HEK293 (cell line): ENCODE measurements at regions not wholly inside any gene's neighbourhood (a gene's known extent, or its start where the extent isn't known, plus 50 kb on each side); places are given as distances from the start of the nearest gene placed in this dataset.

ENCODE experiments used
- CTCF ChIP-seq: fragments of 450-650 bp; formaldehyde crosslinking; IDR thresholded peaks from 2 replicates; pipeline ENCODE4 v1.5.1; 2016; ENCODE audit warnings: missing biosample characterization, missing genetic modification characterization
- HOXA7 ChIP-seq: sonication (generic); formaldehyde crosslinking; IDR thresholded peaks from 2 replicates; pipeline ENCODE4 v1.8.1; 2022; ENCODE audit warnings: missing genetic modification reagents, borderline replicate concordance
- TCF7L2 ChIP-seq: IDR thresholded peaks from 2 replicates; pipeline ENCODE4 v1.6.1; 2011; ENCODE audit warnings: low read depth, mild to moderate bottlenecking, inconsistent platforms, low read length, moderate library complexity, borderline replicate concordance
- YY2 ChIP-seq: fragments of 450-650 bp; formaldehyde crosslinking; IDR thresholded peaks from 2 replicates; pipeline ENCODE4 v1.5.1; 2016; ENCODE audit warnings: missing biosample characterization, missing genetic modification characterization
- ZBTB20 ChIP-seq: fragments of 450-650 bp; formaldehyde crosslinking; IDR thresholded peaks from 2 replicates; pipeline ENCODE4 v1.5.1; 2016; ENCODE audit warnings: missing biosample characterization, missing genetic modification characterization
- ZBTB26 ChIP-seq: fragments of 450-650 bp; formaldehyde crosslinking; optimal IDR thresholded peaks from 2 replicates; pipeline ENCODE3; 2016; ENCODE audit warnings: missing biosample characterization, mild to moderate bottlenecking, missing genetic modification characterization
- ZNF132 ChIP-seq: fragments of 450-650 bp; formaldehyde crosslinking; IDR thresholded peaks from 2 replicates; pipeline ENCODE4 v1.5.1; 2017; ENCODE audit warnings: missing biosample characterization, missing genetic modification characterization, borderline replicate concordance
- ZNF626 ChIP-seq: fragments of 450-650 bp; sonication (Bioruptor Pico); formaldehyde crosslinking; IDR thresholded peaks from 2 replicates; pipeline ENCODE4 v1.5.1; 2018; ENCODE audit warnings: missing biosample characterization, missing genetic modification characterization, inconsistent platforms
- ZSCAN18 ChIP-seq: fragments of 450-650 bp; formaldehyde crosslinking; IDR thresholded peaks from 2 replicates; pipeline ENCODE4 v1.5.1; 2016; ENCODE audit warnings: missing biosample characterization, missing genetic modification characterization

- TF ChIP-seq ZBTB20 (no peak), CTCF (no peak), ZSCAN18 (tag by site-specific recombination) (no peak), YY2 (tag by site-specific recombination) (no peak), ZNF132 (tag by site-specific recombination) (no peak), HOXA7 (no peak), TCF7L2 (no peak), ZBTB26 (tag by site-specific recombination) (no peak), ZNF626 (tag by site-specific recombination) (no peak)
Observed at GRCh38 chr15:37638116-37638515, 296.3 kb upstream of the TMCO5A start.
